HEK293 (cell line): ENCODE measurements at regions not wholly inside any gene's neighbourhood (a gene's known extent, or its start where the extent isn't known, plus 50 kb on each side); places are given as distances from the start of the nearest gene placed in this dataset.

ENCODE experiments used
- CTCF ChIP-seq: fragments of 450-650 bp; formaldehyde crosslinking; IDR thresholded peaks from 2 replicates; pipeline ENCODE4 v1.5.1; 2016; ENCODE audit warnings: missing biosample characterization, missing genetic modification characterization
- PRDM1 ChIP-seq: fragments of 450-650 bp; formaldehyde crosslinking; IDR thresholded peaks from 2 replicates; pipeline ENCODE4; 2016; ENCODE audit warnings: missing biosample characterization, missing genetic modification characterization
- REST ChIP-seq: fragments of 450-650 bp; formaldehyde crosslinking; IDR thresholded peaks from 2 replicates; pipeline ENCODE4 v1.5.1; 2016; ENCODE audit warnings: missing biosample characterization, missing genetic modification characterization
- SALL2 ChIP-seq: fragments of 450-650 bp; formaldehyde crosslinking; IDR thresholded peaks from 2 replicates; pipeline ENCODE4 v1.5.0; 2017; ENCODE audit warnings: missing biosample characterization, mild to moderate bottlenecking, missing genetic modification characterization, borderline replicate concordance
- ZBTB1 ChIP-seq: fragments of 450-650 bp; formaldehyde crosslinking; IDR thresholded peaks from 2 replicates; pipeline ENCODE4 v1.5.1; 2016; ENCODE audit warnings: missing biosample characterization, missing genetic modification characterization
- ZNF302 ChIP-seq: fragments of 450-650 bp; formaldehyde crosslinking; IDR thresholded peaks from 2 replicates; pipeline ENCODE4 v1.5.1; 2016; ENCODE audit warnings: missing biosample characterization, missing genetic modification characterization, low read depth
- ZNF530 ChIP-seq: fragments of 450-650 bp; formaldehyde crosslinking; IDR thresholded peaks from 2 replicates; pipeline ENCODE4 v1.5.1; 2016; ENCODE audit warnings: low read depth, missing biosample characterization, missing genetic modification characterization
- ZNF560 ChIP-seq: fragments of 450-650 bp; formaldehyde crosslinking; IDR thresholded peaks from 2 replicates; pipeline ENCODE4 v1.5.1; 2017; ENCODE audit warnings: missing biosample characterization, missing genetic modification characterization, borderline replicate concordance
- ZNF629 ChIP-seq: fragments of 450-650 bp; formaldehyde crosslinking; IDR thresholded peaks from 2 replicates; pipeline ENCODE4 v1.5.1; 2017; ENCODE audit warnings: missing biosample characterization, missing genetic modification characterization
- ZNF777 ChIP-seq: fragments of 450-650 bp; formaldehyde crosslinking; IDR thresholded peaks from 2 replicates; pipeline ENCODE4 v1.5.1; 2017; ENCODE audit warnings: missing biosample characterization, missing genetic modification characterization, borderline replicate concordance
- TF ChIP-seq, protein P1 (sequence below): fragments of 450-650 bp; formaldehyde crosslinking; IDR thresholded peaks from 2 replicates; pipeline ENCODE4; 2016; ENCODE audit warnings: missing biosample characterization, missing genetic modification characterization
- TF ChIP-seq, protein P2 (sequence below): fragments of 450-650 bp; formaldehyde crosslinking; IDR thresholded peaks from 2 replicates; pipeline ENCODE4 v1.5.1; 2017; ENCODE audit warnings: missing biosample characterization, mild to moderate bottlenecking, missing genetic modification characterization, moderate library complexity

GRCh38 chr1:213484333-213484732 is 433.3 kb downstream of the RPS6KC1 start:
- no peak for TF ChIP-seq CTCF
- no peak for TF ChIP-seq SALL2
- TF ChIP-seq, protein P1, sequence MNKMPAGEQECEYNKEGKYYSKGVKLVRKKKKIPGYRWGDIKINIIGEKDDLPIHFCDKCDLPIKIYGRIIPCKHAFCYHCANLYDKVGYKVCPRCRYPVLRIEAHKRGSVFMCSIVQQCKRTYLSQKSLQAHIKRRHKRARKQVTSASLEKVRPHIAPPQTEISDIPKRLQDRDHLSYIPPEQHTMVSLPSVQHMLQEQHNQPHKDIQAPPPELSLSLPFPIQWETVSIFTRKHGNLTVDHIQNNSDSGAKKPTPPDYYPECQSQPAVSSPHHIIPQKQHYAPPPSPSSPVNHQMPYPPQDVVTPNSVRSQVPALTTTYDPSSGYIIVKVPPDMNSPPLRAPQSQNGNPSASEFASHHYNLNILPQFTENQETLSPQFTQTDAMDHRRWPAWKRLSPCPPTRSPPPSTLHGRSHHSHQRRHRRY (tag by site-specific recombination), result no peak
- no peak for TF ChIP-seq ZNF530 (tag by site-specific recombination)
- no peak for TF ChIP-seq ZNF302 (tag by site-specific recombination)
- TF ChIP-seq PRDM1 (tag by site-specific recombination), result no peak
- no peak for TF ChIP-seq ZBTB1 (tag by site-specific recombination)
- no peak for TF ChIP-seq ZNF560 (tag by site-specific recombination)
- TF ChIP-seq, protein P2, sequence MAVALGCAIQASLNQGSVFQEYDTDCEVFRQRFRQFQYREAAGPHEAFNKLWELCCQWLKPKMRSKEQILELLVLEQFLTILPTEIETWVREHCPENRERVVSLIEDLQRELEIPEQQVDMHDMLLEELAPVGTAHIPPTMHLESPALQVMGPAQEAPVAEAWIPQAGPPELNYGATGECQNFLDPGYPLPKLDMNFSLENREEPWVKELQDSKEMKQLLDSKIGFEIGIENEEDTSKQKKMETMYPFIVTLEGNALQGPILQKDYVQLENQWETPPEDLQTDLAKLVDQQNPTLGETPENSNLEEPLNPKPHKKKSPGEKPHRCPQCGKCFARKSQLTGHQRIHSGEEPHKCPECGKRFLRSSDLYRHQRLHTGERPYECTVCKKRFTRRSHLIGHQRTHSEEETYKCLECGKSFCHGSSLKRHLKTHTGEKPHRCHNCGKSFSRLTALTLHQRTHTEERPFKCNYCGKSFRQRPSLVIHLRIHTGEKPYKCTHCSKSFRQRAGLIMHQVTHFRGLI (tag by site-specific recombination), result no peak
- no peak for TF ChIP-seq ZNF629 (tag by site-specific recombination)
- TF ChIP-seq REST, result no peak
- TF ChIP-seq ZNF777 (tag by site-specific recombination), result no peak
